HEK293 (cell line): ENCODE measurements at regions not wholly inside any gene's neighbourhood (a gene's known extent, or its start where the extent isn't known, plus 50 kb on each side); places are given as distances from the start of the nearest gene placed in this dataset.

Experiments
- ZNF670 ChIP-seq: fragments of 450-650 bp; formaldehyde crosslinking; IDR thresholded peaks from 2 replicates; pipeline ENCODE4 v1.5.1; 2016; ENCODE audit warnings: missing biosample characterization, missing genetic modification characterization, low read depth
- TF ChIP-seq, protein P1 (sequence below): fragments of 450-650 bp; formaldehyde crosslinking; IDR thresholded peaks from 2 replicates; pipeline ENCODE4 v1.5.1; 2016; ENCODE audit warnings: missing biosample characterization, missing genetic modification characterization

DNA sequence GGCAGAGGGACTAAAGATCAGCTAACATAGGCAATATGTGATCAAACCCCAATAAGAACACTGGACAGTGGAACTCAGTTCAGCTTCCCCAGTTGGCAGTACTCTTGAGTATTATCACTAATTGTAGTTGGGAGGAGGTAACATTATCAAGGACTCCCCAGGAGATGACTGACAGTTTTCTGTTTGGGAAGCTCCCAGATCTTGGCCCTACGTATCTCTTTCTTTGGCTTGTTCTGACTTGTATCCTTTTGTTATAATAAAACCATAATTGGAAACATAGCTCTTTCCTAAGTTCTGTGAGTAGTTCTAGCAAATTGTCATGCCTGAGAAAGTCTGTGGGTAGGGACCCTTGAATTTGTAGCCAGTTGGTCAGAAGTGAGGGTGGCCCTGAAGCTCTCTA, 316.4 kb downstream of the ZNF621 start:
- no peak for TF ChIP-seq ZNF670 (tag by site-specific recombination)
- TF ChIP-seq, protein P1, sequence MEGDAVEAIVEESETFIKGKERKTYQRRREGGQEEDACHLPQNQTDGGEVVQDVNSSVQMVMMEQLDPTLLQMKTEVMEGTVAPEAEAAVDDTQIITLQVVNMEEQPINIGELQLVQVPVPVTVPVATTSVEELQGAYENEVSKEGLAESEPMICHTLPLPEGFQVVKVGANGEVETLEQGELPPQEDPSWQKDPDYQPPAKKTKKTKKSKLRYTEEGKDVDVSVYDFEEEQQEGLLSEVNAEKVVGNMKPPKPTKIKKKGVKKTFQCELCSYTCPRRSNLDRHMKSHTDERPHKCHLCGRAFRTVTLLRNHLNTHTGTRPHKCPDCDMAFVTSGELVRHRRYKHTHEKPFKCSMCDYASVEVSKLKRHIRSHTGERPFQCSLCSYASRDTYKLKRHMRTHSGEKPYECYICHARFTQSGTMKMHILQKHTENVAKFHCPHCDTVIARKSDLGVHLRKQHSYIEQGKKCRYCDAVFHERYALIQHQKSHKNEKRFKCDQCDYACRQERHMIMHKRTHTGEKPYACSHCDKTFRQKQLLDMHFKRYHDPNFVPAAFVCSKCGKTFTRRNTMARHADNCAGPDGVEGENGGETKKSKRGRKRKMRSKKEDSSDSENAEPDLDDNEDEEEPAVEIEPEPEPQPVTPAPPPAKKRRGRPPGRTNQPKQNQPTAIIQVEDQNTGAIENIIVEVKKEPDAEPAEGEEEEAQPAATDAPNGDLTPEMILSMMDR (tag by site-specific recombination) = no peak
